AG10803 (cell line): ENCODE measurements at regions not wholly inside any gene's neighbourhood (a gene's known extent, or its start where the extent isn't known, plus 50 kb on each side); places are given as distances from the start of the nearest gene placed in this dataset.

ENCODE experiments used
- DNase-seq: peaks from one replicate; pipeline ENCODE4 v3.0.0; 2010; ENCODE audit warnings: low read depth
- H3K4me3 ChIP-seq: 2 replicates; pipeline ENCODE4 v1.5.1; 2011; ENCODE audit warnings: mild to moderate bottlenecking, low read length, control low read depth
- TF ChIP-seq, protein P1 (sequence below): conservative IDR thresholded peaks from 2 replicates; pipeline ENCODE4 v1.5.1; 2011; ENCODE audit warnings: mild to moderate bottlenecking, low read length, control low read depth, inconsistent platforms

DNA sequence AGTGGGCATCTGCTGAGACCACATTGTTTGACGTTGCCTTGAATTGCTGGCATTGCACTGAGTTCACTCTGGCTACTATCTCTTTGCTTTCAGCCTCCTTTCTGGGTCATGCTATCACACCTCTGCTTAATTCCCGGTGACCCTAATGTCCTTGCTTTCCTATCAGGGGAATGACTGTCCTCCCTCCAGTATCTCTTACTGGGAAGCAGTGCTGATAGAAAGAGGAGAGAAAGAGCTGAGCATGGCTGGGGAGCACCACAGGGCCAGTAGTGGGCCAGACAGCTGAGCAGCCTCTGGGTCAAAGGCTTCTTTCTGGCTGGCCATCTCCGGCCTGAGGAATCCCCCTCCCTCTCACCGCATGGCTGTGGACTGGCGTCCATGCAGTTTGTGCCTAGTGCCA lies 428.7 kb downstream of the INHBA start:
- H3K4me3 ChIP-seq, result no peak overlapping the region
- no peak for DNase-seq
- TF ChIP-seq, protein P1, sequence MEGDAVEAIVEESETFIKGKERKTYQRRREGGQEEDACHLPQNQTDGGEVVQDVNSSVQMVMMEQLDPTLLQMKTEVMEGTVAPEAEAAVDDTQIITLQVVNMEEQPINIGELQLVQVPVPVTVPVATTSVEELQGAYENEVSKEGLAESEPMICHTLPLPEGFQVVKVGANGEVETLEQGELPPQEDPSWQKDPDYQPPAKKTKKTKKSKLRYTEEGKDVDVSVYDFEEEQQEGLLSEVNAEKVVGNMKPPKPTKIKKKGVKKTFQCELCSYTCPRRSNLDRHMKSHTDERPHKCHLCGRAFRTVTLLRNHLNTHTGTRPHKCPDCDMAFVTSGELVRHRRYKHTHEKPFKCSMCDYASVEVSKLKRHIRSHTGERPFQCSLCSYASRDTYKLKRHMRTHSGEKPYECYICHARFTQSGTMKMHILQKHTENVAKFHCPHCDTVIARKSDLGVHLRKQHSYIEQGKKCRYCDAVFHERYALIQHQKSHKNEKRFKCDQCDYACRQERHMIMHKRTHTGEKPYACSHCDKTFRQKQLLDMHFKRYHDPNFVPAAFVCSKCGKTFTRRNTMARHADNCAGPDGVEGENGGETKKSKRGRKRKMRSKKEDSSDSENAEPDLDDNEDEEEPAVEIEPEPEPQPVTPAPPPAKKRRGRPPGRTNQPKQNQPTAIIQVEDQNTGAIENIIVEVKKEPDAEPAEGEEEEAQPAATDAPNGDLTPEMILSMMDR, result no peak

DNA sequence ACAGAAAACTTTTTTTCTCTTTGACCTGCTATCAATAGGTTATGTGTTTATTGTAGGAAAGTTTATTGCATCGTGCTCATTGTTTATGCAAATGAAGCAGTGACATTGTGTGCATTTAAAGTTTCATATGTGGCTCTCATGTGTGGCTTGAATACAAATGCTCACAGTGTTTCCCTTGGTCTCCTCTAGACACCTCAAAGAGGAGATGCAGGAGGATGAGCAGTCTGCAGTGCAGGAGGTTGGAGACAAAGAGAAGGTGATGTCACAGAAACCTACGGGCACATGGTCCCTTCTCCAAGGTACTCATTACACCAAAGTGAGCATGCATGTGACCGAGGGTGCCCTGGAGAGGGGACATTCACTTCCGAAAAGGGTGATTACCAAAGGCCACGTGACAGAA lies 430.2 kb downstream of the INHBA start:
- TF ChIP-seq, protein P1, result no peak
- no peak overlapping the region for H3K4me3 ChIP-seq
- no peak for DNase-seq

DNA sequence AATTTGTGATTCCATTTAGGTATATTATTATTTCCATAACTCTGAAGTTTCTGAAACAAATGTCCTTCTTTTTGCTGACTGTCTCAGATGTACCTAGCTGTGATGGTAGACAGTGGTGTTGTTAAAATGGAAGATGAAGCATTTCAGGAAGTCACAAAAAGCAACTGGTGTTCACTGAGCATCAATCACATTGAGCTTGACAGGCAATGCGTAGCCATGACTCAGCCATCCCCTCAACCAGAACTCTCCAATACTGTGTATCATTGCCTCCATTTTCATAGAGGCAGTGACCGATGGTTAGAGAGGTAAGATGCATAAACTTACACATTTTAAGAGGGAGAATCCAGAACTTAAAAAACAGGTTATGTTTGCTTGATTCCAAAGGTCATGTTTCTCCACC lies 434.0 kb downstream of the INHBA start:
- TF ChIP-seq, protein P1, result no peak
- no peak overlapping the region for H3K4me3 ChIP-seq
- no peak for DNase-seq

DNA sequence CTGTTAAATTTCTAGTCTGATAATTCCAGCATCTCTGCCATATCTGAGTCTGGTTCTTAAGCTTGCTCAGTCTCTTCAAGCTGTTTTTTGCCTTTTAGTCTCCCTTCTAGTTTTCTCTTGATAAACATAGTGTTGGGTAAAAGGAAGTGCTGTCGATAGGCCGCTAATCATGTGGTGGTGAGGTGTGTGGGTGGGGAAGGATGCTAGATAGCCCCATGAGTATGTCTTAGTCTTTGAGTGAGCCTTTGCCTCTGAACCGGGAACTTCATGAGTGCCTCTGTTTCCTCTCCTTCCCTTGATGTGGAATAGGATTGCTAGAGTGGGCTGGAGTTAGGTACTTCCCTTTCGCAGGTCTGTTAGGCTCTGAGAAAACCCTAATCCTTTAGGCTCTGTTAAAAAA lies 441.8 kb downstream of the INHBA start:
- TF ChIP-seq, protein P1, result no peak
- no peak overlapping the region for H3K4me3 ChIP-seq
- DNase-seq, result no peak

DNA sequence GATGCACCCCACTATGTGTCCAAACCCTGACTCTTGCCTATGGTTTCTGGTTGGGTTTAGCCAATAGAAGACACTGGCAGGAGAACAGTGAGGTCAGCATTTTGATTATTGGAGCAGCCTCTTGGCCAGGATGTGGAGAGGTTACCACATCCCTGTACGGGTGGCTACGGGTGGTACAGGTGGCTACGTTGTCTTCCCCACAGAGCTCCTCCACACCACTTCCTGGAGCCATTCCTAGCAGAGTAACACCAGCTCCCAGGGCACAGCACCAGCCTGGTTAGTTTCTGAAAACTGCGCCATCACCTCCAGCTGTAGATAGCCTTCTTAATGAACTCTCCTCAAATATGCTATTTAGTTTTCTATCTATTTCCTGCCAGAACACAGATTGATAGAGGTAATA lies 445.2 kb downstream of the INHBA start:
- TF ChIP-seq, protein P1, result no peak
- H3K4me3 ChIP-seq, result no peak overlapping the region
- DNase-seq, result no peak

DNA sequence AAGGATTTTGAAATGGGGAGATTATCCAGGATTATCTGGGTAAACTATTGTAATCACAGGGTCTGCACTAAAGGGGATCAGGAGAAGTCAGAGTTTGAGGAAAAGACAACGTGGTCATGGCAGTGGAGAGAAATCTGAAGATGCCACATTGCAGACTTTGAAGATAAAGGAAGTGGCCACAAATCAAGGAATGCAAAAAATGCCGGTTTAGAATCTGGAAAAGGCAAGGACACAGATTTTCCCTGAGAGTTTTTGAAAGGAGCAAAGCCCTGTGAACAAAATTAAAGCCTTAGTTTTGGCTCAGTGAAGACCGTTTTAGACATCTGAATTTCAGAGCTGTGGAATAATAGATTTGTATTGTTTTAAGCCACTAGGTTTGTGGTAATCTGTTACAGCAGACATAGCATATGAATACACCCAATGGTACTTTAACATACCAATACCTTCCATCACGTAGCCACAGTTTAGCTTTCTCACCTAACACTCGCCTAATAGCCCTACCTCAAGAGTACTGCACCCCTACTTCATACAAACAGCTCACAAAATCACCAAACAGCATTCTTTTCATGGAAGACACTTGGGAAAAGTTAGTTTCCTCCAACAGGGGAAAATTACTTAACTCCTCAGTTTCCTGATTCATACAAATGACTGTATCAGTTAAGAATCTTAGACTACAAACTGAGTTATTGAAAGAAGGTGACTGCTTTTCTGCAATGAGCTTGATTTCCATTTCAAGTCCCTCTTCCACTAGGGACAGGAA lies 446.5 kb downstream of the INHBA start:
- TF ChIP-seq, protein P1, result no peak
- DNase-seq, result peak; percentile 57
- H3K4me3 ChIP-seq, result no peak overlapping the region

DNA sequence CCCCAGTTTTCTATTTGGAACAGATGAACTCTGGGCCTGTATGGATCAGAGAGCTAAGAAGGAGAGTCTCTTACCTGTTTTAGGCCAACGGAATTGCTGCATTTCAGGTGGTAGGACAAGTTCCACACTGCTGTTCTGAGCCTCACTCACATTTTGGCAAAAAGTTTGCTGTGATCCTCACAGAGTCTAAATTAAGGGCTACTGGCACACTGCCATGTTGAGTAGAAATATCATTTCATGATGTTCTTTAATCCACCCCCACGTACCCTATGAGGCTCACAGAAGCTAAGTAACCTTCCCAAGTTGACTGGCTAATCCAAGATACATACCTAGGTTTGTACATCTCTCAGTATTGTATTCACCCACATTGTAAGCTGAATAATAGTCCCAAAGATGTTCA lies 447.2 kb downstream of the INHBA start:
- H3K4me3 ChIP-seq, result no peak overlapping the region
- peak; percentile 7 for DNase-seq
- TF ChIP-seq, protein P1, result no peak
